ENCODE measurements at regions not wholly inside any gene's neighbourhood (a gene's known extent, or its start where the extent isn't known, plus 50 kb on each side); places are given as distances from the start of the nearest gene placed in this dataset.

DNA sequence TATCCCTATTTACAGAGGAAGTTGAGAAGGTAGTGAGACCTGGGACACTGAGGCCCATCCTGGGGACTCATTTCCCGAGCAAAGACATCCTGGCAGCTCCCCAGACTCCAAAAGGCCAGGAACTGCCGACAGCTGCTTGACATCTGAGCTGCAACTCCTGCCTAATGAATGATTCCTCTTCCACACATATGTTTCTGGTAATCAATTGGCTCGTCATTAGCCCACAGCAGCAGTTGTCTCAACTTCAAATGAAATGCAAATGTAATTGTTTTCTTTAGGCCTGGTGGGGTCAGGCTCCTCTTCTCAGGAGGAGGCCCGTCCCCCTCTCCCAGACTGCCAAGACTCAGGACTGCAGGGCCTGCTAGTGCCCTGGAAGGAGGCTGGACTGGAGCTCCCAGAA lies 61.8 kb upstream of the DISP3 start:
- Histone ChIP-seq H3K9ac (ENCODE audit: low read length) (no peak overlapping the region), H3K9me3 (replicated peaks; ENCODE audit: insufficient read depth, low read length) (no peaks in the 10 kb centered on the region), H3K27me3 (replicated peaks; ENCODE audit: insufficient read depth, low read length) (peaks cover 86% of the 10 kb centered on the region), H3K9me2 (replicated peaks; ENCODE audit: insufficient read depth, low read length) (no peaks in the 10 kb centered on the region), H3K27ac (ENCODE audit: low read length) (no peak overlapping the region), H3K4me2 (ENCODE audit: low read depth, low read length) (no peak overlapping the region), H4K20me1 (ENCODE audit: insufficient read depth, low read length) (no peaks in the 10 kb centered on the region), H3K36me3 (replicated peaks; ENCODE audit: insufficient read depth, low read length) (no peaks in the 10 kb centered on the region), H3F3A (ENCODE audit: insufficient read depth, low read length) (no peaks in the 10 kb centered on the region), H2AFZ (ENCODE audit: low read length) (no peak overlapping the region), H3K79me2 (ENCODE audit: low read length) (no peaks in the 10 kb centered on the region), H3K4me3 (ENCODE audit: low read length) (no peak overlapping the region), H3K4me1 (ENCODE audit: low read length) (no peaks in the 10 kb centered on the region)
- DNase-seq, result no peak
- TF ChIP-seq EZH2 (optimal IDR thresholded peaks at IDR 0.05; ENCODE audit: low read depth, low read length) (no peak), EZH2phosphoT487 (IDR thresholded peaks at IDR 0.05; ENCODE audit: low read length) (no peak), CTCF (IDR thresholded peaks at IDR 0.05; ENCODE audit: low read length) (no peak)

DNA sequence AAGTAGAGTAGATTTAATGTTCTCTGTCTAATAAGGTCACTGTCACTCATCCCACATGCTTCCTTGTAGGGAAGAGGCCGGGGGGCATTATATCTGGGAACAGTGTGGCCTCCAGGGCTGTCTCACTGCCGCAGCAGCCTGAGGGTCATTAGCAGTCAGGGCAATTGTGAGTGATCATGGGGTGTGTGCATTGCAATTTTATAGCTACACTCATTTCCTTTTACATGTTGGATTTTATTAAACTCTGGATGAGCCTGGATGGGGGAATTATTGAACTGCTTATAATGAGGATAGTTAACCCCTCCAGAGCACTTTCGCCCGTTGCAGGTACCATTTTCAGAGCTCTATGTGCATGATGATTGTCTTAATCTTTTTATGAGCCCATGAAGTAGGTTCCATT lies 60.9 kb upstream of the DISP3 start:
- H2AFZ ChIP-seq (ENCODE audit: low read length), result no peak overlapping the region
- H3K9ac ChIP-seq (ENCODE audit: low read length), result no peak overlapping the region
- no peak overlapping the region for H3K4me2 ChIP-seq (ENCODE audit: low read depth, low read length)
- DNase-seq, result no peak
- H3F3A ChIP-seq (ENCODE audit: insufficient read depth, low read length), result no peaks in the 10 kb centered on the region
- H3K79me2 ChIP-seq (ENCODE audit: low read length), result no peaks in the 10 kb centered on the region
- H3K27me3 ChIP-seq (replicated peaks; ENCODE audit: insufficient read depth, low read length), result peaks cover 86% of the 10 kb centered on the region
- no peaks in the 10 kb centered on the region for H3K9me3 ChIP-seq (replicated peaks; ENCODE audit: insufficient read depth, low read length)
- no peak overlapping the region for H3K27ac ChIP-seq (ENCODE audit: low read length)
- H3K4me3 ChIP-seq (ENCODE audit: low read length), result no peak overlapping the region
- TF ChIP-seq EZH2phosphoT487 (IDR thresholded peaks at IDR 0.05; ENCODE audit: low read length) (no peak), EZH2 (optimal IDR thresholded peaks at IDR 0.05; ENCODE audit: low read depth, low read length) (no peak), CTCF (IDR thresholded peaks at IDR 0.05; ENCODE audit: low read length) (no peak)
- H3K4me1 ChIP-seq (ENCODE audit: low read length), result no peaks in the 10 kb centered on the region
- H3K36me3 ChIP-seq (replicated peaks; ENCODE audit: insufficient read depth, low read length), result no peaks in the 10 kb centered on the region
- no peaks in the 10 kb centered on the region for H3K9me2 ChIP-seq (replicated peaks; ENCODE audit: insufficient read depth, low read length)
- no peaks in the 10 kb centered on the region for H4K20me1 ChIP-seq (ENCODE audit: insufficient read depth, low read length)

GRCh38 chr1:11421443-11421842 lies 57.5 kb upstream of the DISP3 start:
- Histone ChIP-seq H3K4me1 (ENCODE audit: low read length) (no peaks in the 10 kb centered on the region), H4K20me1 (ENCODE audit: insufficient read depth, low read length) (no peaks in the 10 kb centered on the region), H3K4me2 (ENCODE audit: low read depth, low read length) (no peak overlapping the region), H3K4me3 (ENCODE audit: low read length) (no peak overlapping the region), H3K79me2 (ENCODE audit: low read length) (no peaks in the 10 kb centered on the region), H3K36me3 (replicated peaks; ENCODE audit: insufficient read depth, low read length) (no peaks in the 10 kb centered on the region), H3F3A (ENCODE audit: insufficient read depth, low read length) (no peaks in the 10 kb centered on the region), H3K9ac (ENCODE audit: low read length) (no peak overlapping the region), H3K27ac (ENCODE audit: low read length) (no peak overlapping the region), H3K9me3 (replicated peaks; ENCODE audit: insufficient read depth, low read length) (no peaks in the 10 kb centered on the region), H2AFZ (ENCODE audit: low read length) (no peak overlapping the region), H3K27me3 (replicated peaks; ENCODE audit: insufficient read depth, low read length) (peaks cover 81% of the 10 kb centered on the region), H3K9me2 (replicated peaks; ENCODE audit: insufficient read depth, low read length) (no peaks in the 10 kb centered on the region)
- no peak for DNase-seq
- no peak for TF ChIP-seq EZH2 (optimal IDR thresholded peaks at IDR 0.05; ENCODE audit: low read depth, low read length)
- TF ChIP-seq EZH2phosphoT487 (IDR thresholded peaks at IDR 0.05; ENCODE audit: low read length), result no peak
- no peak for TF ChIP-seq CTCF (IDR thresholded peaks at IDR 0.05; ENCODE audit: low read length)

Data from MM.1S (cell line).